ENCODE measurements at regions not wholly inside any gene's neighbourhood (a gene's known extent, or its start where the extent isn't known, plus 50 kb on each side); places are given as distances from the start of the nearest gene placed in this dataset.

DNA sequence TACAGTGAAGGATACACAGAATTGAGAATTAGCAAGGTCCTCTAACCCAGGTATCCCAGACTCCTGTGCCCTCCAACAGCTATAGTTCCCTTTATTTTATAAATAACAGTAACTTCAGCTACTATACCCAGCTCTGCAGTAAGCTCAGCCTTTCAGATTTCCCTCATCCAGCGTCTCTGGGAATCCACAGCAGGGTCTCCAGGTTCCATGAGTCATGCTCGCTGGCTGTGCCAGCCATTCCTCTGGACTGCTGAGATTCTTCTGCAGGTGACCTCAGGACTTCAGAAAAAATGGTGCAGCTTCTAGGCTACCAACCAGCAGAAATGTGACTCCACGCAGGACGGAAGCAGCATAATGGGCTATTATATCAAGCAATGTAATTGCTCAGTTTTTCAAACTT lies 419.3 kb downstream of the ZNF516 start:
- no peak overlapping the region for H3K27ac Mint-ChIP-seq (ENCODE audit: low read depth, unreplicated experiment)
- POLR2A ChIA-PET = no interaction called here
- no peaks in the 10 kb centered on the region for H3K36me3 Mint-ChIP-seq (ENCODE audit: insufficient read depth, unreplicated experiment)
- H3K9me3 Mint-ChIP-seq (ENCODE audit: unreplicated experiment) = peaks cover 10% of the 10 kb centered on the region
- TF ChIP-seq, protein P1, sequence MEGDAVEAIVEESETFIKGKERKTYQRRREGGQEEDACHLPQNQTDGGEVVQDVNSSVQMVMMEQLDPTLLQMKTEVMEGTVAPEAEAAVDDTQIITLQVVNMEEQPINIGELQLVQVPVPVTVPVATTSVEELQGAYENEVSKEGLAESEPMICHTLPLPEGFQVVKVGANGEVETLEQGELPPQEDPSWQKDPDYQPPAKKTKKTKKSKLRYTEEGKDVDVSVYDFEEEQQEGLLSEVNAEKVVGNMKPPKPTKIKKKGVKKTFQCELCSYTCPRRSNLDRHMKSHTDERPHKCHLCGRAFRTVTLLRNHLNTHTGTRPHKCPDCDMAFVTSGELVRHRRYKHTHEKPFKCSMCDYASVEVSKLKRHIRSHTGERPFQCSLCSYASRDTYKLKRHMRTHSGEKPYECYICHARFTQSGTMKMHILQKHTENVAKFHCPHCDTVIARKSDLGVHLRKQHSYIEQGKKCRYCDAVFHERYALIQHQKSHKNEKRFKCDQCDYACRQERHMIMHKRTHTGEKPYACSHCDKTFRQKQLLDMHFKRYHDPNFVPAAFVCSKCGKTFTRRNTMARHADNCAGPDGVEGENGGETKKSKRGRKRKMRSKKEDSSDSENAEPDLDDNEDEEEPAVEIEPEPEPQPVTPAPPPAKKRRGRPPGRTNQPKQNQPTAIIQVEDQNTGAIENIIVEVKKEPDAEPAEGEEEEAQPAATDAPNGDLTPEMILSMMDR (IDR thresholded peaks at IDR 0.05; ENCODE audit: unreplicated experiment) = no peak
- H3K27me3 Mint-ChIP-seq (ENCODE audit: insufficient read depth, unreplicated experiment) = no peaks in the 10 kb centered on the region
- H3K4me3 Mint-ChIP-seq (ENCODE audit: unreplicated experiment) = no peak overlapping the region
- CTCF ChIA-PET = interaction anchor here (0.6 kb wide), 1 partner anchor 1702 kb away, joined by 6 read pairs; no protein-coding TSS in a partner anchor
- no peaks in the 10 kb centered on the region for H3K4me1 Mint-ChIP-seq (ENCODE audit: insufficient read depth, unreplicated experiment)
- no TSS peak for BruUV-seq (replicated peaks)
- intact Hi-C loops (cut with micrococcal nuclease) = no loop called here
- no peak for DNase-seq (ENCODE audit: unreplicated experiment)

GRCh38 chr18:76064998-76065397 lies 430.0 kb downstream of the ZNF516 start:
- BruUV-seq (replicated peaks) = no TSS peak
- H3K27me3 Mint-ChIP-seq (ENCODE audit: insufficient read depth, unreplicated experiment) = no peaks in the 10 kb centered on the region
- DNase-seq (ENCODE audit: unreplicated experiment) = peak; percentile 18
- H3K4me3 Mint-ChIP-seq (ENCODE audit: unreplicated experiment) = no peak overlapping the region
- peaks cover 2% of the 10 kb centered on the region for H3K9me3 Mint-ChIP-seq (ENCODE audit: unreplicated experiment)
- TF ChIP-seq, protein P1 (IDR thresholded peaks at IDR 0.05; ENCODE audit: unreplicated experiment) = no peak
- H3K4me1 Mint-ChIP-seq (ENCODE audit: insufficient read depth, unreplicated experiment) = no peaks in the 10 kb centered on the region
- CTCF ChIA-PET = no interaction called here
- intact Hi-C loops (cut with micrococcal nuclease) = no loop called here
- H3K27ac Mint-ChIP-seq (ENCODE audit: low read depth, unreplicated experiment) = no peak overlapping the region
- POLR2A ChIA-PET = no interaction called here
- H3K36me3 Mint-ChIP-seq (ENCODE audit: insufficient read depth, unreplicated experiment) = no peaks in the 10 kb centered on the region

GRCh38 chr18:76058146-76058545 lies 436.9 kb downstream of the ZNF516 start:
- TF ChIP-seq, protein P1 (IDR thresholded peaks at IDR 0.05; ENCODE audit: unreplicated experiment) = no peak
- Mint-ChIP-seq H3K27me3 (ENCODE audit: insufficient read depth, unreplicated experiment) (no peaks in the 10 kb centered on the region), H3K9me3 (ENCODE audit: unreplicated experiment) (no peaks in the 10 kb centered on the region), H3K36me3 (ENCODE audit: insufficient read depth, unreplicated experiment) (no peaks in the 10 kb centered on the region), H3K4me1 (ENCODE audit: insufficient read depth, unreplicated experiment) (no peaks in the 10 kb centered on the region), H3K27ac (ENCODE audit: low read depth, unreplicated experiment) (no peak overlapping the region), H3K4me3 (ENCODE audit: unreplicated experiment) (no peak overlapping the region)
- intact Hi-C loops (cut with micrococcal nuclease) = no loop called here
- POLR2A ChIA-PET = no interaction called here
- CTCF ChIA-PET = no interaction called here
- no TSS peak for BruUV-seq (replicated peaks)
- no peak for DNase-seq (ENCODE audit: unreplicated experiment)

DNA sequence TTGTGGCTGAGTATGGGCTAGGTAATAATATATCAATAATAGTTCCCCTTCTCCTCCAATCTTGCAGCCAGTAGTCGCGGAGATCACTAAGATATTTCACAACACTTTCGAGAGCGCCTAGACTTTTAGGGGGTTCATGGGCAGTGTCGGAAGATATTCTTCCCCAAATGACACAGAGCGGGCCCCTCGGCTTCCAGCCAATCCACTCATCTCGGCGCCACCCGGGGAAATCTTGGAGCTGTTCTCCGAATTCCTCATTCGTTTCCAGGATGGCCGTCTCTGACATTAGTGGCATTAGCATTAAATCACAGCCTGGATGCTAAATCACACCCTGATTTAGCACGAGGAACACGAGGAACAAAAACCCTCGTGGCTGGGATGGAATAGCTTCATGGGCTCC lies 437.7 kb downstream of the ZNF516 start:
- H3K4me1 Mint-ChIP-seq (ENCODE audit: insufficient read depth, unreplicated experiment) = no peaks in the 10 kb centered on the region
- no TSS peak for BruUV-seq (replicated peaks)
- H3K9me3 Mint-ChIP-seq (ENCODE audit: unreplicated experiment) = no peaks in the 10 kb centered on the region
- no peaks in the 10 kb centered on the region for H3K27me3 Mint-ChIP-seq (ENCODE audit: insufficient read depth, unreplicated experiment)
- DNase-seq (ENCODE audit: unreplicated experiment) = no peak
- CTCF ChIA-PET = no interaction called here
- TF ChIP-seq, protein P1 (IDR thresholded peaks at IDR 0.05; ENCODE audit: unreplicated experiment) = no peak
- intact Hi-C loops (cut with micrococcal nuclease) = no loop called here
- no peak overlapping the region for H3K27ac Mint-ChIP-seq (ENCODE audit: low read depth, unreplicated experiment)
- H3K4me3 Mint-ChIP-seq (ENCODE audit: unreplicated experiment) = no peak overlapping the region
- no peaks in the 10 kb centered on the region for H3K36me3 Mint-ChIP-seq (ENCODE audit: insufficient read depth, unreplicated experiment)
- POLR2A ChIA-PET = no interaction called here

Measured in MCF 10A (cell line).